NCI-H2081 (cell line): ENCODE measurements at regions not wholly inside any gene's neighbourhood (a gene's known extent, or its start where the extent isn't known, plus 50 kb on each side); places are given as distances from the start of the nearest gene placed in this dataset.
"Not testable (repeated sequence)": the region's sequence is repeated elsewhere in the genome, so short reads cannot be mapped to it uniquely, and the experiment has no call there.

Experiments used
- DNase-seq, 2 experiments: peaks; one replicate each; lab custom pipeline; 2025; lab: John Stamatoyannopoulos, UW

DNA sequence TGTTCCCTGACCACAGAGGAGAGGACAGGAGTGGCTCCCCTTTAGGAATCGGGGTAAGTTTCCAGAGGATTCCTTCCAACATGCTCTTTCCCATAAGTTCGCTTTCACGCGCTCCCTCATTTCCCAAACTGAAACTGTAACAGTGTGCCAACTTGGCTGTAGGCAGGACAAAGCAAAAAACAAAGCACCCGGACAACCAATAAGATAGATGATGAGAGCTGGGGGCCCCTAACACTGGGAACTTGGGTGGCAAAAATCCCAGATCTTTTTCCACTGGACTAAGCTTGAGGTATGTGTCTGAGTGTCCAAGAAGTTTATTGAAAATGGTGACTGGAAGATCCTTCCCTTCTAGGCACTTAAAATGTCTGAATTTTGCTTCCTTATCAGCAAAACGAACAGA is 258.7 kb upstream of the IL12B start:
- no peak for DNase-seq

- no peak for DNase-seq
These were observed 263.3 kb upstream of the IL12B start for GRCh38 chr5:159593518-159594073.

DNA sequence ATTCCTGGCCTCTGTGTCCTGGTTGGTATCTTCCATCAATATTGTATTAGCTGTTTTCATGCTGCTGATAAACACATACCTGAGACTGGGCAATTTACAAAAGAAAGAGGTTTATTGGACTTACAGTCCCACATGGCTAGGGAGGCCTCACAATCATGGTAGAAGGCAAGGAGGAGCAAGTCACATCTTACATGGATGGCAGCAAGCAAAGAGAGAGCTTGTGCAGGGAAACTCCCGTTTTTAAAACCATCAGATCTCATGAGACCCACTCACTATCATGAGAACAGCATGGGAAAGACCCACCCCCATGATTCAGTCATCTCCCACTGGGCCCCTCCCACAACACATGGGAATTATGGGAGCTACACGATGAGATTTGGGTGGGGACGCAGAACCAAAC is 265.3 kb upstream of the IL12B start:
- not testable (repeated sequence) for DNase-seq

- DNase-seq: no peak
These were observed 270.9 kb upstream of the IL12B start for GRCh38 chr5:159601216-159601615.

DNA sequence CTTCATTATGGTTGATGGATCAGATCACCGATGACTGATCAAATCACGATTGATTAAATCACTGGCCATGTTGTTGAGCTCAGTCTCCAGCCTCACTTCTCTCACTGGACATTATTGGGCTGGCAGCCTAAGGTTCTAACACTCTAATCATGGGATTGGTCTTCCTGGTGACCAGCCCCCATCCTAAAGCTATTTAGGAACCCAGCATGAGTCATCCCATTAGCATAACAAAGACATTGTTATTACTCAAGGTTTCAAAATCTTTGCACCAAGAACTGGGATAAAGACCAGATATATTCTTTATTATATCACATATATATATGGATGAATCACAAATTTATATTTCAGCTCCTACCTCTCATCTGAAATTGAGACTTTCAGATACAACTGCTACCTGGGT is 272.1 kb upstream of the IL12B start:
- no peak for DNase-seq

DNA sequence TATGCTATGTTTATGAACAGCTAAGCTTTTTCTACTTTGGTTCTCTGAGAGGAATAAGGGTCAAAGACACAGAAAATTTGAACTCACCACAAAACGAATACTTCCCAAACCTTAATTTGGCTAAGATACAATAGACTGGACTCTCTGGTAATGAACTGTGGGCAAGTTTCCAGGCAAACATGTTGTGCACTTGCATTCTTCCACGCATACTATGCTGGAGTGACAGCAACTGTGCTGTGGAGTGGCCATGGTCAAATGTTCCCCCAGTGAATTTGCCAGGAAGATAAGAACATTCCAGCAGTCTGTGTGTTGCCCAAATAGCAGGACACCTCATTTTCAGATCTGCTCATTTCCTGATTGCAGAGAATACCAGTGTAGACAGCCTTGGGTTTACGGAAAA is 275.3 kb upstream of the IL12B start:
- DNase-seq: no peak

GRCh38 chr5:159609359-159609758 is 279.1 kb upstream of the IL12B start:
- no peak for DNase-seq

DNA sequence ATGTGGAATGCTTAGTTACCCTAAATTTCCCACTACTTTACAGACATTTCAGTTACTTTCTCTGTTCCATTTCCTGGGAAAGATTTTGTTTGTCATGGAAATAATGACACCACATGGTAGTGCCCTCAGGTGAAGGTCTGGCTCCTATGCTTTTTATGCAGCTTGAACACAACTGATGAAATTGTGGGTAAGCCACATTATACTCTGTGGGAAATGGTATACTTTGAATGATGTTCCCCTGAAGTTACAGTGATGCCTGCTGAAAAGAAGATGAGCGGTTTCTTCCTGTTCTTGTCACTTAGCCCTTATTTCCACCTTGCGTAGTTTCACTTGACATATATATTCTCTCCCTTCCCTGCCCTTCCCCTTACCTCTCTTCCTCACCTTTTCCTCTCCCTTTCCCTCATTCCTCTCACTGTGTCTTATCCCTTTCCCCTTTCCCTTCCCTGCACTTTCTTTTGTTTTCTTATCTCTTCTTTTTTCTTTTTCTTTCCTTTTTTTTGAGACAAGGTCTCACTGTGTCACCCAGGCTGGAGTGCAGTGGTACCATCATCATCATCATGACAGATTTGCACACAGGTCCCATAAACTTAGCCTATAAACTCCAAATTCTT is 280.8 kb upstream of the IL12B start:
- DNase-seq: no peak

DNA sequence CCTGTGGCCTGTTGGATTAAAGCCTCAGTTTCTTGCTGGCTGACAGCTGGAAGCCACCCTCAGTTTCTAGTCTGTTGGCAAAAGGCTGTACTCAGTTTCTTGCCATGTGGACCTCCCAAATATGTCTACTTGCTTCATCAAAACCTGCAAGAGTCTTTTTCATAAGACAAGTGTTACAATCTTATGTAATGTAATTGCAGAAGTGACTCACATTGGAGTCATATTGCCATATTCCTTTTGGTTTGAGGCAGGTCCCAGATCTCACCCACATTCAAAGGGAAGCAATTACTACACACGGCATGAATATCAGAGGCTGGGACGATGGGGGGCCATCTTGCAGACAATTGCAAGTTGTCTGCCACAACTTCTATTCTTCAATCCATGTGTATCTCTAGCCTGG is 286.7 kb upstream of the IL12B start:
- DNase-seq: no peak

GRCh38 chr5:159619826-159620225 is 289.5 kb upstream of the IL12B start:
- no peak for DNase-seq

GRCh38 chr5:159620853-159621540 is 290.7 kb upstream of the IL12B start:
- peak in 1 of 2 experiments; percentile 7 for DNase-seq

DNA sequence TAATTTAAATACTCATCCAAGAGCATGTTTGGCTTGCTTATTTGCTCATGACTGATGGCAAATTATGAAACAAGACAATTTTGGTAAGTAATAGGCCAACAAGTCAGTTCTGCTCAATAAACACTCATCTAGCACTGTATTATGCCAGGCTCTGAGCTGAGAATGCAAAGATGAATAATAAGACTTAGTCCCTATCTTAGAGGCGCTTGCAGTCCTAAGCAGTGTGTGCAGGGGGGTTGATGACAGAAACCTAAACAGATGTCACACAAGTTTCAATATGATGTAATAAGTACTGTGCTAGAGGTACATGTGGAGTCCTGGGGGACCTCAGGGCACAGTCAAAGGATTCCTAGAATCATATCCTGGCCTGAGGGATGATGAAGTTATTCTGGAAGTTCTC is 287.6 kb upstream of the ADRA1B start:
- no peak for DNase-seq

- no peak for DNase-seq
These were observed 287.1 kb upstream of the ADRA1B start for GRCh38 chr5:159629158-159629557.

- DNase-seq: no peak
These were observed 285.7 kb upstream of the ADRA1B start for GRCh38 chr5:159630545-159630944.

DNA sequence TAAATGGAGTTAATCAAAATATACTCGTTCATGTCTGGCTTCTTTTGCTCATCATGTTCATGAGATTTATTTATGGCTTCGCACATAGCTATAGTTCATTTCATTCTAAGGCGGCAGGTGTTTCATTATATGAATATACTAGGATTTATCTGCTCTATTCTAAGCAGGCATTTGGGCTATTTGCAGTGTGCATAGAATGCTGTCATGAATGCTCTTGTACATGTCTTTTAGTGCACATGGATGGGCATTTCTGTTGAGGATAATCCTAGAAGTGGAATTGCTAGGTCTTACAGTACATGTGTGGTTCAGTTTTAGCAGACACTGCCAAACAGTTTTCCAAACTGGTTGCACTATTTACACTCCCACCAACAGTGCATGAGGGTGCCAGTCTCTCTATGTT is 285.3 kb upstream of the ADRA1B start:
- no peak for DNase-seq

DNA sequence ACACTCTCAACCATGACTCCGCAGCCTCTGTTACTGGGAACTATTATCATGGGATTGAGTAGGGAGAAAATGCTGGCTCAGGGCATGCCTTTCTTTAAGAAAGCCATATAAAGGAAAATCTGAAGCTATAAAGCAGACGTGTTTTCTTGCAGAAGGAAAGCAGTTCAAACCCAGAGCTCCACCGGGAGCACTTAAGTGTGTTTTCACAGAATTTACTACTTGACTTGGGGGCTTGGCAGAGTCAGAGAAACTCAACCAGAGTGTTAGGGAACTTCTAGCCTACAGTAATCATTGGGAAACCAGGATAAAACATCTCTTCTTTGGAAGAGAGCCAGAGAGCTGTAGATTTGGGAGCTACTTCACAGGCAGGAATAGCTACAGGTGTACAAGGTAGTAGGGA is 283.4 kb upstream of the ADRA1B start:
- DNase-seq: no peak

DNA sequence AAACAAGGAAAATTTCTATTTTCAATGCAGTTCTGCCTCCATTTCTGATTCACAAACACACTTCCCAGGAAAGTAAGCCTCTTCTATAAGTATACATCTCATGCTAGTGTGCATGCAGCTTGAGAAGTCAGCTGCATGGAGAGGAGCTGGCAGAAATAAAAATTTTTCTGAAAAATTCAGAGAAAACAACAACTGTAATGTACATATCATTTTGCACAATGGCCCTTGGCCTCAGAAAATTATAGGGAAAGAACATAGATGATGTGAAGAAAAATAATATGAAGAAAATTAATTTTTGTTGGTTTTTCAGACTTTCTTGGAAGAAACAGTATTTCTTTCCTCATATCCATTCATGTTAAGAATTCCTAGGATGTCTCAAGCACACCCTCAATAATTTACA is 277.8 kb upstream of the ADRA1B start:
- no peak for DNase-seq

- DNase-seq: no peak
These were observed 277.2 kb upstream of the ADRA1B start for GRCh38 chr5:159638954-159639559.

GRCh38 chr5:159639590-159639989 is 276.7 kb upstream of the ADRA1B start:
- no peak for DNase-seq

DNA sequence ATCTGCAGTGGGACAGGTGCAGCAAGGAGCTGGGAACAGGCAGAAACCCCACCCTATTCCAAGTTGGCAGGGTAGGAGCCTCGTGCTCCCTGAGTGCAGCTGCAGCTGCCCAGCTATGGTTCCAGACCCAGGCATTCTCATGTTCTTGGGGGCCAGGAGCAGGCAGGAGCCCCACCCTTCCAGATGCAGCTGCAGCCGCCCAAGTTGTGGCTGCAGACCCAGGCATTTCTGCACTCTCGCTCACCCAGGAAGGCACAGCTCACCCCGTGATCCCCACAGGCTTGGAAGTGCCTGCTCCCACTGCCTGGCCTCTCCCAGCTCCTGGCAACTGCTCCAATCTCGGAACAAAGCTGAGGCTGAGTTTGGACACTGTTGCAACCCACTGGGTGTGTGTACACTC is 275.8 kb upstream of the ADRA1B start:
- no peak for DNase-seq

- DNase-seq: no peak
These were observed 275.4 kb upstream of the ADRA1B start for GRCh38 chr5:159640921-159641320.

DNA sequence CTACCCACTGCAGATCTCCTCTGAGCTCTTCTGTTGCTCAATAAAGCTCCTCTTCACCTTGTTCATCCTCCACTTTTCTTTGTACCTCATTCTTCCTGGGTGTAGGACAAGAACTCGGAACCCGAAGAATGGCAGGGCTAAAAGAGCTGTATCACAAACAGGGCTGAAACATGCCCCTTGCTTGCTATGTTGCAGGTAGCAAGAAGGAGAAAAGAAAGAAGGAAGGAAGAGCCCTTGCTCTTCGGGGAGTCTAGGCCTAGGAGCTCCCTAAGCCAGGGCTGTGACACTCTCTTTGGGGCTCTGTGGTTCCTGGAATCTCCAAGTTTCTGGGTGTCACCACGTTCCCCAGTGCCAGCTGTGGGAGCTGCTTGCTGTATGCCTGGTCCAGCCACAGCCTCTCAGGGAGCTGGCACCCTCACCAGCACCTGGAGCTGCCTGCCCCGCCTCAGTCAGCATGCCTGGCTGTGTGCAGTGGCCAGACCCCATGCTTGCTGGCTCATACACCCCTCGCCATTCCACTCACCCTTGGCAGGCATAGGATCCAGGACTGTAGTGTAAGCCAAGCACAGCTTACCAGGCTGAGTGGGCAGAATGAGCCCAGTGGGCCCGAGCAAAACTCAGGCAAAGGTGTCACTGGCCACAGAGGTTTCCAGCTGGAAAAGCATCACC is 274.8 kb upstream of the ADRA1B start:
- no peak for DNase-seq

GRCh38 chr5:159642379-159642778 is 273.9 kb upstream of the ADRA1B start:
- no peak for DNase-seq
